OCI-LY1 (cell line): ENCODE measurements at regions not wholly inside any gene's neighbourhood (a gene's known extent, or its start where the extent isn't known, plus 50 kb on each side); places are given as distances from the start of the nearest gene placed in this dataset.

Source experiments
- CTCF ChIP-seq: fragments of 200-600 bp; sonication (generic), shearing (Covaris generic); IDR thresholded peaks from 2 replicates; pipeline ENCODE4 v1.5.1; 2017; ENCODE audit warnings: mild to moderate bottlenecking, antibody characterized with exemption, low read length, moderate library complexity, mixed read lengths
- EZH2 ChIP-seq: fragments of 200-600 bp; sonication (generic), shearing (Covaris generic); IDR thresholded peaks from 2 replicates; pipeline ENCODE4 v1.8.0; 2017; ENCODE audit warnings: borderline replicate concordance, mixed run types, mild to moderate bottlenecking, antibody characterized with exemption, low read length, moderate library complexity, mixed read lengths

- TF ChIP-seq CTCF = no peak
- no peak for TF ChIP-seq EZH2
These were observed 239.8 kb downstream of the SEC14L1 start for GRCh38 chr17:77380395-77381184.
